Left ventricle myocardium superior (tissue), 1 donor: ENCODE measurements at regions not wholly inside any gene's neighbourhood (a gene's known extent, or its start where the extent isn't known, plus 50 kb on each side); places are given as distances from the start of the nearest gene placed in this dataset.

Experiments
- ATAC-seq: fragments of 200-7000 bp; cut with Tn5 transposase; one replicate; pipeline ENCODE4 v1.9.1; 2020; ENCODE audit warnings: mild to moderate bottlenecking, moderate library complexity
- DNase-seq: peaks from one replicate; pipeline ENCODE4 v3.0.0-alpha.2; 2020
- intact Hi-C: fragments of 100-400 bp; cut with micrococcal nuclease; formaldehyde crosslinking; loops from one replicate; pipeline ENCODE4 v1.11.0; 2022
- donor health status: DM: no; HTN: yes; CAD: no; lungs with severe emphysema.

DNA sequence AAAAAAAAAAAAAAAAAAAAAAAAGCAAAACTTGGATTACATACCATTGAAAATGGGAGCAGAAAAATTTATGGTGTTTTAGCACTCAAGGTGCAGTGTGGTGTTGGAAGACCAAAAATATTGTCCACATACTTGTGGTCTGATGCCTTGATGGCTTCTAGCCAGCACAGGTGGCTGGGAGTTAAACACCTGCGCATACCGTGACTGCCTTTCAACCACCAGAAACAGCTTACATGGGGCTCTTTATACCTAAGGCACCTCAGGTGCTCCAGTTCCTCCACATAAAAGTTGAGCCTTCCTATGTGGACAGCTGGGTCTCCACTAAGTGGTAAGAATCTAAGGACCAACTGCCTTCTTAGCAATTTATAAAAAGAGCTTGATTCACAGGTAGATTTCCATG is 802.6 kb upstream of the CELF4 start:
- no peak for DNase-seq
- intact Hi-C loops, result no loop called here
- no peak for ATAC-seq

DNA sequence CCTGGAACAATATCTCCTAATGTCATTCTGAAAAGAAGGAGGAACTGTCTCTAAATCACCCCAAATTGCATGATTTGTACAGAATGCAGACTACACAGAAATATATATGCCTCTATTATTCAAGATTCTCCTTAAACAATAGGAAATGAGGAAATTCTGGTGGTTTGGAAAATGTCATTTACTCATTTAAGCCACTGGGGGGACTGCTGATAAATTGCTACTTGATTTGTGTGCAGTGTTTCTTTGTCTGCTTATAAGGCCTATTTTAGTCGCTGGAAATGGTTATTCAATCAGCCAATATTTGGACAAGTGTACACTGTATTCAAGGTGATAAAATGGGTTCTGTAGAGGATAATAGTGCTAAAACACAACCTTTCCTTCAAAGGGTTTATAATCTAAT is 801.9 kb upstream of the CELF4 start:
- intact Hi-C loops, result no loop called here
- DNase-seq, result no peak
- no peak for ATAC-seq

DNA sequence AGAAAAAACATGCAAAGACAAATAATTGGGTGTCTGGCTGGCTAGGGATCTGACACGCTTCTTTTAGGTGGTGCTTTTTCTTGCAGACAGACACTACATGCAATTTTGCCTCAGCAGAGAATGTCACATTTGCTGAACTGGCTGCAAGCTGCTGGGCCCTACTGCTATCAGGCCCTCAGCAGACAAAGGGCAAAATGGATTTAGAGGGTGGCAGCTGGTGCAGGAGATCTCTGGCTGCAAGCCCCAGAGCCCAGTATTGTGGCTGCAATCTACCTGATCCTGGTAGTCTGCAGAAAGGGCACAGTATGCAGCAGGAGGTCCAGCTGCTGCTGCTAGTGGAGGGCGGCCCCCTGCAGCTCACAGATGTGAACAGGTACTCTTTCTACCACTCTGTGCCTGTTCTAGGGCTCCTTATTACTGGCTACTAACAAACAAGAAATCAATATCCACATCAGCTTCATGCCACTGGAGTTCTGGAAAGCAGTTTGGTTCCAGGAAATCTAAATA is 796.7 kb upstream of the CELF4 start:
- DNase-seq, result no peak
- intact Hi-C loops, result no loop called here
- no peak for ATAC-seq

DNA sequence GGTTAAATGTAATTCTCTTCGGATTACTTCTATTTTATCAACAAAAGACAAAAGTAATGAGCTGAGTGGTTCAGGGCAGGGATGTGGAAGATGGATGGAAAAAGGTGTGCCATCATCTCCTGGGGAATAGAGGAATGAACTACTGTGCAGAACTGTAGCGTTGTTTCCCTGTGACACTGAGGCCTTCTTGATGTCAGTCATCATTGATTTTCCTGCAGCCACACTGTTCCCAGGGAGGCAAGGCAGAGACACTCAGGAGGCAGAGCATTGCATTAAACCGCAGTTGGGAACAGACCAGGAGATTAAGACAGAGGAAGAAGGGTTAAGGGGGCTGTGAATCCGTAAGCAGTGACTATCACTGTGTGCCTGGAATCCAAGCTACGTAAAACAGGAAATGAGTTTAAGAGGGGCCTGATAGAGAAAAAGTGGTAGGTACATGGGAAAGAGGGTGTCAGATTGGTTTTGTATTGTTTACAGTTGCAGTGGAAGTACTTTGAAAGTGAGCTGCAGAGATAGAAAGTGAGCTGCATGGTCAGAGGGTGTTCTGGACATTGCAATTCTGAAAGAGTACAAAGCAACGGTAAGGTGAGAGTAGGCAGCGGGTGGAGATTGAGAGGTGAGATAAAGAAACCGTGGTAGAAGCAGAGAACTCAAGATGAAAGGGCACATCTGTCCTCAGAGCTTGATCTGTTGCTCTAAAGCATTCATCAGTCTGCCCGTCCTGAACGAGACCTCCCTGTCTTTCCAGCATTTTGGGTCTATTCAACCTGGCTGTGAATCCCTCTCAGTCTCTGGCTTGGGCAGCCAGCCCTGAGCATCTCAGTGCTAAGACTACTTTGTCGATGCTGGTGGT is 793.4 kb upstream of the CELF4 start:
- intact Hi-C loops, result no loop called here
- DNase-seq, result no peak
- ATAC-seq, result no peak

DNA sequence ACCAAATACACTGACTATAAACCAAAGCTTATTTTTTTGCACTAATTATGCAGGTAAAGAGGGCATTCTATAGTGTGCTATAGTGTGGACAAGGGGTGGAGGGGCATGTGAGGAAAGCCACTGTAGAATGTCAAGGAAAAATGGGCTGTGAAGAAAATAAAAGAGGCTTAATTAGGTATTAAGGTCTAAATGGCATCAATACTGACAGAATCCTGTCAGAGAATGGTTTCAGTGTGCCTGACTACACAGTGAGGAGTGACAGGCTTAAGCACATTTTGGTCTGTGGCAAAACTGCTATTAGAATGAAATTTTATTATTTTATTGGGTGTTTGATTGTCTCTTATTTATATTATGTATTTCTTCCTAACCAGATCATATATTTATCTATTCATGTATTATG is 787.6 kb upstream of the CELF4 start:
- intact Hi-C loops, result no loop called here
- ATAC-seq, result no peak
- no peak for DNase-seq

DNA sequence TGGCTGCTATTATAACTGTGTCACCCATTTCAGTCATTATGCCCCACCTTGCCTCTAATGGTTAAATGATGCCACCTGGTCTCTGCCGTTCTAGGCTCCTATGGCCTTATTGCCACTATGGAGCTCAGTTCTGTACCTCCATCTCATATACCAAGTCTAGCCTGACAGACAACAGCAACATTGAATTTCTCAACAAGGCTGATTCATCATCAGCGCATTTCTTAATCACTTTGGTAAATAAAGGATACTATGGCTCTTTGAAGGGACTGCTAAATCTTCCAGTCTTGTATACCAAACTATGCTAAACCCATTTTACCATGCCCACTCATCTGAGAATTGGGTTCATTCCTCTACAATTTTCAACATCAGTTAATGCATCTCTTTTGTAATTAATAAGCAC is 784.5 kb upstream of the CELF4 start:
- DNase-seq, result no peak
- intact Hi-C loops, result no loop called here
- ATAC-seq, result no peak

DNA sequence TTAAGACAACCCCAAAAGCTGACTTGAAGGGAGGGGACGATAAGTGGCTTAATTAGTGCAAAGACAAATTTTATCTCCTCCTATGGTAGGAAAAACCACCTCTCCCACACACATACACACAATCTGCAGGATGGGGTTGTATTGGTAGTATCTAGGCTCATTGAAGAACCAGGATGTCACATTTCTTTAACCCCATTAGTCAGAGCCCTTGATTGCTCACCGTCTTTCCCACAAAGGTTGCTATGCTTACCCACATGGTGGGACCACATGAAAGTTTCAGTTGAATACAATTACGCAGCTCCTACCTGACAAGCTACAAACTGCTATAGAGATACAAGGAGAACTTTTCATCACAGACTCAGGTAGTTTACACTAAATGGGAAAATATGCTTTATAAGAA is 765.0 kb upstream of the CELF4 start:
- intact Hi-C loops, result no loop called here
- ATAC-seq, result no peak
- no peak for DNase-seq

DNA sequence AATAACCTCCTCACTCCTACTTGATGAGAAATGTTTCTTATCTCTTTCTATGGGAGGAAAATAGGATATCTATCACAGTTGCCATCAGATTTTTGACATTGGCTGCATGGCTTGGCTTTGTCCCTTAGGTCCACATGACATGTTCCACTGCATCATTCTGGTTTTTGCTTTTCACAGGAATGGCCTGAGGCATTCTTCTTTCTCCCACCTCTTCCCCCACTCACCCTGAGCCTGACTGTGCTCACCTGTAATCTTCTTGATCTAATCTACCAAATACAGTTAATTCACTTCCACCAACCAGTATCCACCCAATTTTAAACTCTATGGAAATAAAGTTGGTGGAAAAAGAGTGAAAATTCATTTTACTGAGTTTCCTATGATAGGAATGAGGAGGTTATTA is 763.5 kb upstream of the CELF4 start:
- intact Hi-C loops, result no loop called here
- ATAC-seq (no peak), DNase-seq (no peak)

DNA sequence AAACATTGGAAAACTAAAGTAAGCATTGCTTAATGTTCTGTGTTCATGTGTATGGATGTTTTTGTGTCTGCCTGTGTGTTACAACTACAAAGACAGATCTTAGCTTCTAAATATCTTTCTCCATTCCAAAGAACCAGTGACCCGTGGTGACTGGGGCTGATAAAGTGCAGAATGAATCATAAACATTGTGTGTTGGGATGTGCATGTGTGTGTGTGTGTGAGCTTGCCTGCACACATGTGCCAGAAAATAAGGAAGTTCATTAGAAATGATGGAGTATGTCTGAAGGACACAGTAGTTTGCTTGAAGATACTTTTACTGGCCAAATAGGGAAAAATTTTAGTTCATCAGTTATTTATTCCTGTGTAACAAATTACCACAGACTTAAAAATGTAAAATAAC is 756.6 kb upstream of the CELF4 start:
- no peak for ATAC-seq
- no peak for DNase-seq
- intact Hi-C loops, result no loop called here

DNA sequence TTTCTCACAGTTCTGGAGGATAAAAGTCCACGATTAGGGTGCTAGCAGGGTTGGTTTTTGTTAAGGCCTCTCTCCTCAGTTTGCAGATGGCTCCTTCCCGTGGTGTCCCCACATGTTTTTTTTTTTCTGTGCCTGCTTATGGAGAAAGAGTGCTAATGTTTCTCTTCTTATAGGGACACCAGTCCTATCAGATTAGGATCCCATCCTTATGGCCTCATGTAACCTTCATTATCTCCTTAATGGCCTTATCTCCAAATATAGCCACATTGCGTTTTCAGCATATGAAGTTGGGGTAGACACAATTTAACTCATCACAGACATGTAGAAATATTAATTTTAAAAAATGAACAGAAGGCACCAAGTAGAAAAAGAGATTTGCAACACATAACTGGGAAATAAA is 755.7 kb upstream of the CELF4 start:
- intact Hi-C loops, result no loop called here
- no peak for DNase-seq
- ATAC-seq, result no peak

DNA sequence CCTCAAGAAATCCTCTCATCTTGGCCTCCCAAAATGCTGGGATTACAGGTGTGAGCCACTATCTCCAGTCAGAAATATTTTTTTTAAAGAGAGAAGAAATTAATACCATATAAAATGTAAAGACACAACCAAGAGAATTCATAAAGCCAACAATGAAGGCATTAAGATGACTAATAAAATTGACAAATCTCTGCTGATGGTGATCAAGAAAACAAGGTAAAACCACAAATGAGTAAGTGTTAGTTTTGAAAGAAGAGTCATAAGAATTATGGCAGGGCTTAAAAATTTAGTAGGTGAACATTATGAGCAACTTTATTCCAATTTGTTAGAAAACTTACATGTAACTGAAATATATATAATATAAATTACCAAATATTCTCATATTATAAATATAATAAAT is 752.8 kb upstream of the CELF4 start:
- intact Hi-C loops, result no loop called here
- no peak for ATAC-seq
- DNase-seq, result no peak

DNA sequence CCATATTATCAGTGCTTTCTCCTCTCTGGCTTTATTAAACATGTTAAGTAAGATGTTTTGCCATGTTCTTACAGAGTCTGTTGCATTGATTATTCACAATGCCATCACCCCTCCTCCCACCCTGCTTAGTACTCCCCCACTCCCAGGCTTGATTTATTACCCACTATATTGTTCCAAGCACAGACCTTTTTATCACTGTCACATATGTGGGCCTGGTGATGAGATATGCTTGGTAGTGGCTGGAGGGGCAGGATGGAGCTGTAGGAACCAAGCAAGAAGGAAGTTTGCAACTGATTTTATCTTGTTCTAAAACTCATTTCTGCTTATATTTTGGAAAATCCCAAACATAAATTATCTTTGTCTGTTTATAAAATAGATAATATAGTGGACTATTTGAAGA is 748.2 kb upstream of the CELF4 start:
- no peak for DNase-seq
- ATAC-seq, result no peak
- intact Hi-C loops, result no loop called here

DNA sequence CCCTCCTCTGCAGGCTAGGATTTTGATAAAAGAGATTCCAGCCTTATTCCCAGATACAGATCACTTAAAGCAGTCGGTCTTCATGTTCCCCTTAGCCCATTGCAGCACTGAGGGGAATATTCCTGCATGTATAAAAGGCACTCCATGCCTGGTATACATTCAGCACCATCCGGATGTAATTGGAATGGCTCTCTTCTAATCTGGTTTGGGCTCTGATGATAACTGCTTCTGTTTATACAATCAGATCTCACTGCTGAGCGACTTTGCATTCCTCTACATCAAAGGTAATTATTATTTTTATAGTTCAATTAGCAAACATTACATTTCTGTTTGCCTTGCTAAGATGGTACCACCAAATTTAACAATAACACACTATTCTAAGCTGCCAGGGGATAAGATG is 746.9 kb upstream of the CELF4 start:
- ATAC-seq, result no peak
- intact Hi-C loops, result no loop called here
- no peak for DNase-seq

DNA sequence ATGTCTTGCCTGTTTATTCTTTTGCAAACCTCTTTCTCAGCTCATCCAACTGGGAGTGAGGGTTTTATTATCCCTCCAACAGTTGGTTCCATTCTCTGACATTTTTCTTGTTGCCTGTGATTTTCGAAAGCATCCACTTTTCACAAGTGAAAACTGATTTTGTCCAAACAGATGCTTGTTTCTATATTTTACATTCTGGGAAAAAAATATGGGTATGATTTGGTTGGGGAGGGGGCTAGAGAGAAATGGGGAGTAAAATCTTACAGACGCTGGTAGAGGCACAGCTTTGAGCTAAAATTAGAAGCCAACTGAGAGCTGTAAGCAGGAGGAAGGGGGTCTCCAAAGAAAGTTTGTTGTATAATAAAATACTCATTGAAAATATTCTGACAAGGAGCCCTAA is 745.3 kb upstream of the CELF4 start:
- no peak for ATAC-seq
- intact Hi-C loops, result no loop called here
- no peak for DNase-seq

DNA sequence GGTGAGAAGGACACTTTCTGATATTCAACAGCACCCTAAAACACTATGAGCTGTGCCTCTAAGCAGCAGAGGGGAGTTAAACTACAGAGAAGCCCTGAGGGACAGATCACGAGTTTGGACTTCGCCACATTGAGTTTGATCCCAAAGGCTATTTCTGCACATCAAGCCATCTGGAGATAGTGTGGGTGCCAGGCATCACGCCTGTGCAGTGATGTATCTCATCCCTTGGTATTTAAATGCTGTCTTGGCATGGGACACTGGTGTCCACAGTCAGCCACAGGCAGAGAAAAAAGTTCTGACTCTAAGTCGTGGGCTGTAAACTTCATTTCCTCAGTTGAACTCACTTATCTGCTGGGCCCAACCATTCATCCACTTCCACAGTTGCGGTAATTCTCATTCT is 742.3 kb upstream of the CELF4 start:
- intact Hi-C loops, result no loop called here
- ATAC-seq (no peak), DNase-seq (no peak)

DNA sequence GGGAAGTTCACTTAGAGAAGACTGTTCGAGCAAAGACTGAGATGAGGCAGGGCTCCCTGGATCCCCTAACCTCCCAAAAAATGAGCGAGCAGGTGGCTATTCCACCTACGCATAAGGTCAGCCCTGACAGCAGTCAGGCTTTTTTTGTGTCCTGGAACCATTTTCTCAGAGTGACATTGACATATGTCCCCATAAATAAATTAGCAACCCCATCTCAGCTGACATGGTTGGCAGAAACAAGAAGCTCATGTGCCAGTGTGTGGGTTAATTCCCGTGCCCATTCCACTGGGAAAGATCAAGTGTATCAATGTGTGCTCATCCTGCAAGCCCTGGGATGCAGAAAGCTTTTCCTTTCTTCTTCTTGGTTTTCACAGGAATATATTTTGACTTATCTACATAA is 740.4 kb upstream of the CELF4 start:
- no peak for ATAC-seq
- intact Hi-C loops, result no loop called here
- no peak for DNase-seq

DNA sequence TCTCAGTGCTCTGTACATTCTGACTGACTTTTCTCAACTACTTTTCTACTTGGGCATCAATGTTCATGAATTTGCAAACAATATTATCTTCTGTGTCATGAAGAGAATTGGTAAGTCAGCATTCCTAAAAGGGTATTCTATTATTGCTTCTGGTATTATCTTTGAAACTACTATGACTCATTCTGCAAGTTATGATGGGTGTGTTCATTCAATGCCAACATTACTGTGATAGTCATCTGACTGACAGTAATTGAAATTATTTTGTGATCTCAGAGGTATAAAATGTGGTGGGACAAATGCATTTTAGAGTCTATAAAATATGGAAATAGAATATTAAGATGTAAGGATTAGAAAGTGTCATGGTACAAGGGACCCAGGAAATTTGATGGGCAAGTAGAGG is 736.0 kb upstream of the CELF4 start:
- DNase-seq, result no peak
- intact Hi-C loops, result no loop called here
- no peak for ATAC-seq

DNA sequence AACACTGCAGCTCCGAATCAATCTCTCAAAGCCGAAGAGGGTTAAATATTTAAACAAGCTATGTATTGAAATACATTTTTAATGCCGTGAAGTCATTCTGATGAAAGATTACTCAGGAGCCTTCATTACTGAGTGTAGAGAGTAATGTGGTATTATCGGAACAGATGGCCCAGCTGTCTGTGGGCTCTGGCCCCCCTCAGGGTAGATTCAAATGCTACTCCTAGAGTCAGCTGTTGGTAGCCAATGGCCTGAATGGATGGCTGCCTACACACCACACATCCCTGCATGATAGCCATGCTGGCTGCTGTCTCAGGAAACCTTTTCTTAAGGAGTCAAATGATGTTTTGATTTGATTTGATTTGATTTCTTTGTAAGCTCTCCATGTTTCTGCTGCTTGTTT is 732.3 kb upstream of the CELF4 start:
- ATAC-seq (no peak), DNase-seq (no peak)
- intact Hi-C loops, result no loop called here

DNA sequence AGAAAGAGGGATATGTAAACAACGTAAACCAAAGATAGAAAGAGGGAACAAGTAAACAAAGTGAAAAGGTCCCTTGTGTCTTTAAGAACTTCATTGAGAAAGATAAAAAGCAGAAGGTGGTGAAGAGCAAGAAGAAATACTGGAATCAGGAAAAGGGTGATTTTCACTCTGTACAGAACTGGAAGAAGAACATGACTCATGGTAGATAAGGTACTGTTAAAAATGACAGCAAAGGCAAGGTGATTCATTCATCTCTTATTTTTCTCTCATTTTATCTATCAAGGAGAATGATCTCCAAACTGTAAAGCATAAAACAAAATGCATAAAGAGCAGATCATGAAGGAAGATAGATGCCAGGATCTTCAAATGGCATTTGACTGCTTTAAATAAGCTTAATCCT is 724.6 kb upstream of the CELF4 start:
- DNase-seq (no peak), ATAC-seq (no peak)
- intact Hi-C loops, result no loop called here

DNA sequence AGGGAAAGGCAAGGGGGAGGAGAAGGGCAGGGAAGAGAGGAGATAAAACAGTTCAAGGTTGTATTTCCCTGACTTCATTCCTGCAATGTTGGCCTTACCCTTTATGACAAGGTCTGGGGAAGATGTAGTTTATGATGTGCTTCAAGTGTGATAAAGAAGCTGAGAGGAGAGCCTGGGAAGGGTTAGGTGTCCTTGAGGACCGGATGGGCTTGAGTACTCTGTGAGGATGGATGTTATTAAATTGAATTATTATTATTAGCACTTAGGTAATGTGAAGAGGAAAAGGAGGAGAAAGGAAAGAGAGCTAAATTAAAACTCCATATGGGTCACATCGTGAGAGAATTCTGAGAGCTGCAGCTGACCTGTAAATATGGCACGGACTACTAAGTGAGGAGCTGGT is 719.4 kb upstream of the CELF4 start:
- no peak for DNase-seq
- intact Hi-C loops, result no loop called here
- ATAC-seq, result no peak

DNA sequence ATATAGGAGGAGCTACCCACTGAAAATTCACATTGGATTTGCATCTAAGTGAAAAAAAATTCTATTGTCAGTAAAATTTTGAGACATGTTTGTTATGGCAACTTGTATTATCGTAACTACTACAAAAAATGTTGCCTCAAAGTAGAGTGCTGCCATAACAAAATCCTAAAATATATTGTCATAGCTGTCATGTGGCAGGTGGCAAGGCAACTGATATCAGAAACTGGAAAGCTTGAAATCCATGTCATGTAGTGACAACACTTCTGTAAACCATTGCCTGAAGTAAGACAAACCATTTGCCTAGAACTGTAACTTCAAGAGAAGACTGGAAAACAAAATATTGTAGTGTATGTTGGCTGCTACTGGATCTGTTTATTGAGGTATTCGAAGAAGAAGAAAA is 697.5 kb upstream of the CELF4 start:
- ATAC-seq (no peak), DNase-seq (no peak)
- intact Hi-C loops, result no loop called here

DNA sequence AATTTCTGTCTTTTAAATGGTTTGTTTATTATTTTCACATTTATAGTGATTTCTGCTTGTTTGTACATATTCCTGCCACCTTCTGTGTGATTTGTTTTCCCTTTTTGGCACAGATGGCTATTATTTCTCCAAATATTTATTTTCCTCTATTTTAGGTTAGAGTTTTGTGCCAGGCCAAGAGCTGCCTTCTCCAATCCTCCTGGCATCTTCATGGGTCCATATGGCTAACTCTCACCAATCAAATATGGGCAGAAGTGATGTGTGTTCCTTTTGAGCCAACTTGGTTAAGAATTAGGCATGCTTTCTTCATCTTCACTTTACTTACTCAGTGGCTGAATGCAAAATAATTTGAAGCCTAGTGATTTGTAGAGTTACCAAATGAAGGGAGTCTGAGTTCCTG is 697.1 kb upstream of the CELF4 start:
- ATAC-seq (no peak), DNase-seq (no peak)
- intact Hi-C loops, result no loop called here
